ENCODE measurements at regions not wholly inside any gene's neighbourhood (a gene's known extent, or its start where the extent isn't known, plus 50 kb on each side); places are given as distances from the start of the nearest gene placed in this dataset.
"Not testable (repeated sequence)": the region's sequence is repeated elsewhere in the genome, so short reads cannot be mapped to it uniquely, and the experiment has no call there.

DNA sequence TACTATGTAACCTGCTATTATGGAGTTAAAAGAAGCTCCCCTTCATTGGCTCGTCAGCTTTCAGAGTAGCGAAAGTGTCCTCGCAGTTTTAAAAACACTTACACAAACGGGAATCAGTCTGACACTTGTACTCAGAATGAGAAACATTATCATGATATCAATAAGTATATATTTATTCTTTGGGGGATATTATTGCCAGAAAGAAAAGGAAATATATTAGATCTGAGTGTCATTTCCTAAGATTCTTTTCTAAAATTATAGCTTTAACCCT lies 584.5 kb downstream of the ZEB2 start:
- no peak for DNase-seq (ENCODE audit: low read depth in 2 of 3, low spot score in 1 of 3)

- no peak for DNase-seq (ENCODE audit: low read depth in 2 of 3, low spot score in 1 of 3)
These were observed 585.1 kb downstream of the ZEB2 start for GRCh38 chr2:143934626-143935481.

DNA sequence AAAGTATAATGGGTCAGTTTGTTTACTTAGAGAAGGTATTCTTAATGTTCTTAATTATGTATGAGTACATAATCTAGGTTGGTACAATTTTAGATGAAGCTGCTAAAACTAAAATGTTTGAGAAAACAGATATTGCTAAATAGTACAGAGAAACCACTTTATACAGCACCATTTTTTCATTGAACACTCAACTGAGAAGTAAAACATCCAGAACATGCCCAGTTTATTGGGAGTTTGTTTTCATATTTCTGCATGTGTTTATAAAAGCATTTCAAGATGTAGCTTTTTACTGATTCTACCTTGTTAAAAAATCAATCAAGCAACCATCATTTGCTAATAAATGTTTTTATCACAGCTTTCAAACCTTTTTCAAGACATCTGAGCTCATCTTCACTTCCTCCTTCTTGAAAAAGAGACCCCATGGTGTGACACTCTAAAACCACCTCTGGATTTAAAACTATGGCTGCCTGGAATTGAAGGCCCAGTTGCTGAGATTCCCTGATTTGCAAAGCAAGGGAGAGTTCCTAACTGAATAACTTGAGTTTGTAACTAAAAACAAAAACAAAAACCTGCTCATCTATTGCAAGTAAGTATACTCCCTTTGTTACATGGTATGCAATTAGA lies 585.9 kb downstream of the ZEB2 start:
- no peak for DNase-seq (ENCODE audit: low read depth in 2 of 3, low spot score in 1 of 3)

DNA sequence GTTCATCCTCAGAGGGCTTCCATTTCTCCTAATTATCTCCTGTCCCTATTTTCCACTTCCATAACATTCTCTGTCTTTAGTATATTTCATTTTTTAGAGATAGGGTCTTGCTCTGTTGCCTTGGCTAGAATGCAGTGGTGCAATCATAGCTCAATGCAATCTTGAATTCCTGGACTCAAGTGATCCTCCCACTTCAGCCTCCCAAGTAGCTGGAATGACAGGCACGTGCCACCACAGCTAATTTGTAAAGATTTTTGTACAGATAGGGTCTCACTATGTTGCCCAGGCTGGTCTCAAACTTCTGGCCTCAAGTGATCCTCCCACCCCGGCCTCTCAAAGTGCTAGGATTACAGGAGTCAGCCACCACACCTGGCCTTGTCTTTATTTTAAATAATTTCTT lies 589.0 kb downstream of the ZEB2 start:
- no peak for DNase-seq (ENCODE audit: low read depth in 2 of 3, low spot score in 1 of 3)

DNA sequence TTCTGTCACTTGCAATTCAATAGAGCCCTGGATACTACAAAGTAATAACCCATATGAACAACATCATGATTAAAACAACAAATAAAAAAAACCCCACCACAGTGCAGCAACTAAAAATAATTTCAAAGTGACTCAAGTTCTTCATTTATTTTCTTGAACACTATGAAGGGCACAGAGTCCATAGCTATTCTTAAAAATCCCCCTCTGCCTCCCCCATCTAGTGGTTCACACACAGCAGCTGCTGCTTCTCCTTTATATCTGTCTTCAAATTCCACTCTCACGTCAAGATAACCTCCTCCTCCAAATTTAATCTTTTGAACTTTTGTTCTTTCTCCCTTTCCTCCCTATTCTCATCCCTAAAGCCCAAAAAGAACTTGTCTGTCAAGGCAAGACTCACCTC lies 591.3 kb downstream of the ZEB2 start:
- DNase-seq (ENCODE audit: low read depth in 2 of 3, low spot score in 1 of 3) = no peak

GRCh38 chr2:143928184-143928583 lies 591.7 kb downstream of the ZEB2 start:
- DNase-seq (ENCODE audit: low read depth in 2 of 3, low spot score in 1 of 3) = no peak

- DNase-seq (ENCODE audit: low read depth in 2 of 3, low spot score in 1 of 3) = no peak
These were observed 593.2 kb downstream of the ZEB2 start for GRCh38 chr2:143926736-143927135.

DNA sequence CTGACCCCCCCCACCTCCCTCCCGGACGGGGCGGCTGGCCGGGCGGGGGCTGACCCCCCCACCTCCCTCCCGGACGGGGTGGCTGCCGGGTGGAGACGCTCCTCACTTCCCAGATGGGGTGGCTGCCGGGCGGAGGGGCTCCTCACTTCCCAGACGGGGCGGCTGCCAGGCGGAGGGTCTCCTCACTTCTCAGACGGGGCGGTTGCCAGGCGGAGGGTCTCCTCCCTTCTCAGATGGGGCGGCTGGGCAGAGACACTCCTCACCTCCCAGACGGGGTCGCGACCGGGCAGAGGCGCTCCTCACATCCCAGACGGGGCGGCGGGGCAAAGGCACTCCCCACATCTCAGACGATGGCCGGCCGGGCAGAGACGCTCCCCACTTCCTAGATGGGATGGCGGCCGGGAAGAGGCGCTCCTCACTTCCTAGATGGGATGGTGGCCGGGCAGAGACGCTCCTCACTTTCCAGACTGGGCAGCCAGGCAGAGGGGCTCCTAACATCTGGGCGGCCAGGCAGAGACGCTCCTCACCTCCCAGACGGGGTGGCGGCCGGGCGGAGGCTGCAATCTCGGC lies 597.6 kb downstream of the ZEB2 start:
- not testable (repeated sequence) for DNase-seq (ENCODE audit: low read depth in 2 of 3, low spot score in 1 of 3)

- no peak for DNase-seq (ENCODE audit: low read depth in 2 of 3, low spot score in 1 of 3)
These were observed 601.4 kb downstream of the ZEB2 start for GRCh38 chr2:143918465-143918989.

DNA sequence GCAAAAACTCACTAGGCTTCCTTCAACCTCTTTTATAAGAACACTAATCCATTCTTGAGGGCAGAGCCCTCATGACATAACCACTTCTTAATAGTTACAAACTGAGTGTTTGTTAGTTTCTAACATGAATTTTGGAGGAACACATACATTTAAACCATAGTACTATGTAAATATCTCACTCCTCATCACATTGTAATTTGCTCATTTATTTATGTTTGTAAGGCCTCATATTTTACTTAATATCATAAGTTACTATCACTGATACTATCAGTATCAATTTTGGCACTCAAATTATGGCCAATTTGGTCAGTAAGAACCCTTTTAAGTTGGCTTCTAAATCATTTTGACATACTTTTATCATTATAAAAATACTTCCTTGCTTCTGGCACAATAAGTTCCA lies 603.1 kb downstream of the ZEB2 start:
- DNase-seq (ENCODE audit: low read depth in 2 of 3, low spot score in 1 of 3) = no peak

- no peak for DNase-seq (ENCODE audit: low read depth in 2 of 3, low spot score in 1 of 3)
These were observed 610.2 kb downstream of the ZEB2 start for GRCh38 chr2:143909577-143910353.

DNA sequence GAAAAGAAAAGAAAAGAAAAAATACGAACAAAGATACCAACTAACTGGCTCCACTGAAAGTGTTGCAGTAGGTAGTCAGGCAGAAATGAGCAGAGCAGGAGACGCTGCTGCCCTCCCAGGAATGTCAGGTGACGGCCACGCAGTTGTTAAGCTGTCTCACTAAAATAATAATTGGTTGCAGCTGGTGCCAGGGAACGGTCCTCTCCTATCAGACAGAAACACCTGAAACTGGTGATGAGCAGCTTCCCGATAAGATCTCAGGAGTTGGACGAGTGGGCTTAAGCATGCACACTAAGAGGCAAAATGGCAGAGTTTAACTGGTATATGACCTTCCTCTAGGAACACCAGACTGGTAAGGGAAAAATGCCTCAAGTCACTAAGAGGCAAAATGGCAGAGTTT lies 611.1 kb downstream of the ZEB2 start:
- no peak for DNase-seq (ENCODE audit: low read depth in 2 of 3, low spot score in 1 of 3)

DNA sequence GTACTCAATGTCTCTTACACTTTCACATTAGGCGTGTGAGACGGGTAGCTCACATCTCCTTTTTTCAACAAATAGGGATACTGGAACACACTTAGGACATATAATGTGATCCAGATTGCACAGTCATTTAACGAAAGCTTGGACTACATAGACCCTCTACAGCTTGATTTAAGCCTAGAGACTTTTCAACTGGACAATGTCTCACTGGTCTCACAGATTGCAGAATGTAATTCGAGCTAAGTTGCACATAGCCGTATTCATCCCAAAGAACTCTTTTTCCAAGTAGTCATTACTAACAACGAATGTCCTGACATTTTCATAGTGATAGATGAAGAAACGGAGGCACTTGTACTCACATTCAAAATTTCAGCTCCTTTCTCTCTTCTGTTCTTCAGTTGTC lies 612.1 kb downstream of the ZEB2 start:
- no peak for DNase-seq (ENCODE audit: low read depth in 2 of 3, low spot score in 1 of 3)

- no peak for DNase-seq (ENCODE audit: low read depth in 2 of 3, low spot score in 1 of 3)
These were observed 613.1 kb downstream of the ZEB2 start for GRCh38 chr2:143906850-143907249.

DNA sequence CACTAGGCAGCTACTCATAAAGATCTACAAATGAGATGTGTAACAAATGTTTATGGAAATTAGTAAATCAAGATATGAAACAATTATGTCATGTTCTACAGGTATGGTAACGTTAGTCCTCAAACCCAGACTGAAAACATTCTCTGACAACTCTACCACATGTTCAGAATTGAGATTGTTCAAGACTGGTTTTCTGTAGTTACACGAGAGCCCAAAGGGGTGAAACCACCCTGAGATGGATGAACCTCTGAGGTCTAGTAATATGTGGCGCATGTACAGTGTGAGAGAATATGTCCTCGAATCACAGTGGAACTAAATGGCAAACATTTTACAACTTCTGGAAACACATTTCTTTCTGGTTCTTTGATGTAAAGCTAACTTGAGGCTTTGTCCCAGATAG lies 614.3 kb downstream of the ZEB2 start:
- DNase-seq (ENCODE audit: low read depth in 2 of 3, low spot score in 1 of 3) = no peak

DNA sequence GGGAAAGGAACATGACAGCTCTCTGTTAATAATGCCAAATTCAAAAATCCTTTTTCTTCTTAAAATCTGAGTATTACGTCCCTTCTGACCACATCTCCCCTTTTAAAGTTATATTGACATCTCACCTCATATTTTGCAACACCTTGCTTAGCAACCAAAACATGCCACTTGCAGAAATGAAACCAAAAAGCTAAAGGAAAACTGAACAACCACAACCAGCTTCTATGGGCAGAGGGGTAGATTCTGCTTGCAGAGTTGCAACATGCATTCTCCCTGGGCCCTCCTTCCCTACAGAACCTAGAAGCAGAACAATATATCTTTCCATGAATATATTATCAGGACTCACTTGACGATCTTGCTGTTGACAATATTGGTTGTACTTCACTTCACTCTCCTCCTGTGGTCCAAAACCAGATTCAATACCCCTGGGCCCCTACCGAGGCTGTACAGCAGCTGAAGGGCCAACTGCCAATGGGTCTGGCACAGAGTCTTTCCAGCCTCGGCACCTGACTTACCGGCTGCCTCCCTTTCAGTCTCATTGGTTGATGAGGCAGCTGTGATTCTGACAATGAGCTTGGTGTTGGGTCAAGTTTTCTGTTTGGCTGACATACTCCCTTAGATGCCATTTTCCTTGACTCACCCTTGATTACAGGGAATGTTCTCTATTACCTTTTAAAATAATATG lies 616.6 kb downstream of the ZEB2 start:
- DNase-seq (ENCODE audit: low read depth in 2 of 3, low spot score in 1 of 3) = no peak

- no peak for DNase-seq (ENCODE audit: low read depth in 2 of 3, low spot score in 1 of 3)
These were observed 618.6 kb downstream of the ZEB2 start for GRCh38 chr2:143901185-143901842.

DNA sequence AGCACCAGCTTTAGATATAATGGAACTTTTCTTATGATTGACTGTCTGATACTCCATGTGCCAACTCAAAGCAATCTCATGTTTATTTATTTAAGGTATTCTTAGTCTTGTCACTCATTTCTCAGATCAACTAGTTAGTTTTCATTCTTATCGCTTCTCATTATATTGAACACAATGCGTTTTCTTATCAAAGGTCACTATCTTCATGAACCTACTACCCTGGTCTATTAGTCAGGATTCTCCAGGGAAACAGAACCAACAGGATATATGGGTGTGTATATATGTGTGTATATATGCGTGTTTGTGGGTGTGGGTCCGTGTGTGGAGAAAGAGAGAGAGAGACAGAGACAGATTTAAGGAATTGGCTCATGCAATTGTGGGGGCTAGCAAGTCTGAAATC lies 619.9 kb downstream of the ZEB2 start:
- no peak for DNase-seq (ENCODE audit: low read depth in 2 of 3, low spot score in 1 of 3)

DNA sequence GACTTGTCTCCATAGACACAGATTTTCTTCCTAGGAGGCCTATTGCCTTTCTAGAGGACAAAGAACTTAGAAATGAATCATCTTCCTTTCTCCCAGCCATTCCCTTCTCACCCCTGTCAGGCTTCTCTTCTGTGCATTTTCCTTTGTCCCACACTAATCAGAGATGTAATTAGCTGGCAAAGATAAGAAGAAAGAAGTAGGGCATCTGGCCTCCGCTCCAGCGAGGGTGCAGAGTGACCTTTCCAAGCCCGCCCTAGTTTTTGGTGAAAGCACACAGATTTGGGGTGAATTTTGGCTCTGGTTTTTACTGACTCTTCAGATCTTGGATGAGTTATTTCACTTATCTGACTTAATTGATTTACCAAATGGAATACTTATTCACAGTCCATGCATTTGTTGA lies 626.5 kb downstream of the ZEB2 start:
- DNase-seq (ENCODE audit: low read depth in 2 of 3, low spot score in 1 of 3) = no peak

DNA sequence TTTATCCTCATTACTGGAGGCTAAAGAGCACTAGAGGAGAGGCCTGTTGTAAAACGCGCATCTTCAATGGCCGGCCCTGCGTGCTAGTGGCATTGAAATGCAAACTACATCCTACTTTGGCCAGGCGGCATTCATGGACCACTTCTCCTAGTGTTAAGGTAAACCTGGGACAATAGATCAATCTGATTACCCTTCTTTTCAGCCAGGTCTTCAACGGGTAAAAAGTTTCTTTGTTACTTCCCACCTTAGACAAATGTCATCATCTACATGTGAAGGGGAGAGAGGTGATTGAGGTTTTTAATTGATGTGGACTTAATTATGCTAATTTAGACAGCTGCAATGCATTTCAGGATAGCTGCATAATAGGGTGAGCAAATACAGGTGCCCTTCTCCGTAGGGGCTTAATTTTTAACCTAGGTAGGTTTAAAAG lies 628.0 kb downstream of the ZEB2 start:
- DNase-seq (ENCODE audit: low read depth in 2 of 3, low spot score in 1 of 3) = no peak

GRCh38 chr2:143890798-143891197 lies 629.1 kb downstream of the ZEB2 start:
- DNase-seq (ENCODE audit: low read depth in 2 of 3, low spot score in 1 of 3) = no peak
